Mesothelial cell of epicardium (in vitro differentiated cells): ENCODE measurements at regions not wholly inside any gene's neighbourhood (a gene's known extent, or its start where the extent isn't known, plus 50 kb on each side); places are given as distances from the start of the nearest gene placed in this dataset.
"Not testable (repeated sequence)": the region's sequence is repeated elsewhere in the genome, so short reads cannot be mapped to it uniquely, and the experiment has no call there.

Source experiments
- DNase-seq, 2 experiments: peaks; one replicate each; pipeline ENCODE4 v3.0.0; 2021; ENCODE audit warnings: low spot score in 2 of 2; ENCODE audit not compliant: unreplicated experiment in 2 of 2
- H3K27ac Mint-ChIP-seq: 2 replicates; pipeline ENCODE4 v1.8.0; 2021; ENCODE audit warnings: mixed read lengths
- H3K27me3 Mint-ChIP-seq: 2 replicates; pipeline ENCODE4 v1.8.0; 2021; ENCODE audit warnings: low read depth, mixed read lengths
- H3K36me3 Mint-ChIP-seq: 2 replicates; pipeline ENCODE4 v1.8.0; 2021; ENCODE audit warnings: mixed read lengths
- H3K4me1 Mint-ChIP-seq: 2 replicates; pipeline ENCODE4 v1.8.0; 2021; ENCODE audit warnings: mixed read lengths
- H3K4me3 Mint-ChIP-seq: 2 replicates; pipeline ENCODE4 v1.8.0; 2021; ENCODE audit warnings: mild to moderate bottlenecking, moderate library complexity, mixed read lengths
- H3K9me3 Mint-ChIP-seq: 2 replicates; pipeline ENCODE4 v1.8.0; 2021; ENCODE audit warnings: mixed read lengths
- CTCF ChIP-seq: fragments of 200-600 bp; sonication (generic); IDR thresholded peaks from one replicate; pipeline ENCODE4 v1.5.0; 2021; ENCODE audit warnings: antibody characterized with exemption; ENCODE audit not compliant: unreplicated experiment

- Mint-ChIP-seq H3K27me3 (no peaks in the 10 kb centered on the region), H3K9me3 (no peaks in the 10 kb centered on the region), H3K36me3 (no peaks in the 10 kb centered on the region), H3K27ac (no peak overlapping the region), H3K4me3 (no peak overlapping the region), H3K4me1 (peaks cover 22% of the 10 kb centered on the region)
- no peak for DNase-seq
- TF ChIP-seq CTCF, result no peak
Measured at GRCh38 chr1:178606839-178607238, 93.9 kb downstream of the TEX35 start.

- no peaks in the 10 kb centered on the region for H3K36me3 Mint-ChIP-seq
- peak overlapping the region; percentile 37 for H3K27ac Mint-ChIP-seq
- DNase-seq, result no peak
- no peaks in the 10 kb centered on the region for H3K9me3 Mint-ChIP-seq
- H3K4me1 Mint-ChIP-seq, result peaks cover 29% of the 10 kb centered on the region
- H3K4me3 Mint-ChIP-seq, result no peak overlapping the region
- TF ChIP-seq CTCF, result no peak
- no peaks in the 10 kb centered on the region for H3K27me3 Mint-ChIP-seq
Measured at GRCh38 chr1:178607718-178608408, 95.0 kb downstream of the TEX35 start.

GRCh38 chr1:178609015-178609414, 96.1 kb downstream of the TEX35 start:
- Mint-ChIP-seq H3K4me1 (peaks cover 29% of the 10 kb centered on the region), H3K4me3 (no peak overlapping the region), H3K36me3 (no peaks in the 10 kb centered on the region), H3K27ac (peak overlapping the region; percentile 37), H3K27me3 (no peaks in the 10 kb centered on the region), H3K9me3 (no peaks in the 10 kb centered on the region)
- DNase-seq, result no peak
- TF ChIP-seq CTCF, result no peak

DNA sequence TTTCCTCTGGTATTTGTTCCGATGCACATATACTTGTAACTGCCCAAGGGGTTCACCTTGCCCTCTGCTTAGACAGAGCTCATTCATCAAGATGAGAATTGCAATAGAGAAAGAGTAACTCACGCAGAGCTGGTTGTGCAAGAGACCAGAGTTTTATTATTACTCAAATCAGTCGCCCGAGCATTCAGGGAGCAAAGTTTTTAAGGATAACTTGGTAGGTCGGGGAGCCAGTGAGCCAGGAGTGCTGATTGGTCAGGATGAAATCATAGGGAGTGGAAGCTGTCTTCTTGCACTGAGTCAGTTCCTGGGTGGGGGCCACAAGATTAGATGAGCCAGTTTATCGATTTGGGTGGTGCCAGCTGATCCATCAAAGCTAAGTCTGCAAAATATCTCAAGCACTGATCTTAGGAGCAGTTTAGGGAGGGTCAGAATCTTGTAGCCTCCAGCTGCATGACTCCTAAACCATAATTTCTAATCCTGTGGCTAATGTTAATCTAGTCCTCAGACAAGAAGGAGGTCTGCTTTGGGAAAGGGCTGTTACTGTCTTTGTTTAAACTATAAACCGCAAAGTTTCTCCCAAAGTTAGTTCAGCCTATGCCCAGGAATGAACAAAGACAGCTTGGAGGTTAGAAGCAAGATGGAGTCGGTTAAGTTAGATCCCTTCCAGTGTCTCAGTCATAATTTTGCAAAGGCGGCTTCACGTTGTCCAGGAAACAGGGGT, 97.9 kb downstream of the TEX35 start:
- H3K36me3 Mint-ChIP-seq, H3K9me3 Mint-ChIP-seq, H3K4me3 Mint-ChIP-seq, H3K27me3 Mint-ChIP-seq, DNase-seq: not testable (repeated sequence)
- Mint-ChIP-seq H3K4me1 (peaks cover 29% of the 10 kb centered on the region), H3K27ac (peak overlapping the region; percentile 34)

GRCh38 chr1:178612261-178612660, 99.4 kb downstream of the TEX35 start:
- H3K27ac Mint-ChIP-seq, result peak overlapping the region; percentile 84
- no peak for TF ChIP-seq CTCF
- H3K36me3 Mint-ChIP-seq, result peaks cover 3% of the 10 kb centered on the region
- H3K4me1 Mint-ChIP-seq, result peaks cover 32% of the 10 kb centered on the region
- no peaks in the 10 kb centered on the region for H3K27me3 Mint-ChIP-seq
- H3K4me3 Mint-ChIP-seq, result no peak overlapping the region
- DNase-seq, result no peak
- peaks cover 4% of the 10 kb centered on the region for H3K9me3 Mint-ChIP-seq

GRCh38 chr1:178613271-178613945, 100.5 kb downstream of the TEX35 start:
- no peak for TF ChIP-seq CTCF
- H3K36me3 Mint-ChIP-seq, result peaks cover 3% of the 10 kb centered on the region
- DNase-seq, result peak in 1 of 2 experiments; percentile 25

More at GRCh38 chr1:178613271-178613945, 100.5 kb downstream of the TEX35 start:
- H3K9me3 Mint-ChIP-seq, result peaks cover 7% of the 10 kb centered on the region
- peaks cover 25% of the 10 kb centered on the region for H3K4me1 Mint-ChIP-seq
- peak overlapping the region; percentile 34 for H3K27ac Mint-ChIP-seq
- no peaks in the 10 kb centered on the region for H3K27me3 Mint-ChIP-seq
- no peak overlapping the region for H3K4me3 Mint-ChIP-seq
